IMR-90 (cell line): ENCODE measurements at regions not wholly inside any gene's neighbourhood (a gene's known extent, or its start where the extent isn't known, plus 50 kb on each side); places are given as distances from the start of the nearest gene placed in this dataset.

Experiments used
- CHD1 ChIP-seq: IDR thresholded peaks from 2 replicates; pipeline ENCODE4 v1.6.1; 2012; ENCODE audit warnings: low read depth, low read length, improper control_type of control experiment
- CTCF ChIP-seq: conservative IDR thresholded peaks from 2 replicates; pipeline ENCODE4 v1.5.1; 2012; ENCODE audit warnings: mild to moderate bottlenecking, low read depth, low read length, improper control_type of control experiment
- MXI1 ChIP-seq: IDR thresholded peaks from 2 replicates; pipeline ENCODE4 v1.6.1; 2012; ENCODE audit warnings: low read depth, mild to moderate bottlenecking, low read length, moderate library complexity, borderline replicate concordance

GRCh38 chr19:29131456-29131855 lies 81.5 kb downstream of the UQCRFS1 start:
- TF ChIP-seq CTCF: no peak
- TF ChIP-seq MXI1: no peak
- TF ChIP-seq CHD1: no peak
